ENCODE measurements at regions not wholly inside any gene's neighbourhood (a gene's known extent, or its start where the extent isn't known, plus 50 kb on each side); places are given as distances from the start of the nearest gene placed in this dataset.

GRCh38 chr13:99143904-99144303 is 56.8 kb upstream of the UBAC2 start:
- H3K14ac ChIP-seq (replicated peaks; ENCODE audit: low read depth, low read length), result no peak overlapping the region
- H3K23ac ChIP-seq (ENCODE audit: low read depth, low read length), result no peak overlapping the region
- no peak overlapping the region for H3K4me2 ChIP-seq (ENCODE audit: low read depth, low read length)
- dilution Hi-C loops (cut with HindIII; ENCODE audit: low sequenced_read_pairs, unreplicated experiment) (no loop called here), in situ Hi-C loops (cut with MboI; ENCODE audit: low sequenced_read_pairs) (no loop called here), intact Hi-C loops (cut with micrococcal nuclease) (no loop called here)
- BruUV-seq (replicated peaks), result no TSS peak
- no peaks in the 10 kb centered on the region for H3K9me1 ChIP-seq (ENCODE audit: insufficient read depth, low read length)
- no peak overlapping the region for H2BK120ac ChIP-seq (ENCODE audit: low read depth, low read length)
- no peaks in the 10 kb centered on the region for H3K36me3 ChIP-seq (ENCODE audit: control insufficient read depth, insufficient read depth, low read length)
- no peak for ATAC-seq (ENCODE audit: low read depth)
- H3K4me1 ChIP-seq (ENCODE audit: control insufficient read depth, insufficient read depth, low read length), result no peaks in the 10 kb centered on the region
- no peaks in the 10 kb centered on the region for H4K20me1 ChIP-seq (ENCODE audit: insufficient read depth, low read length)
- no peak overlapping the region for H2AFZ ChIP-seq (replicated peaks; ENCODE audit: low read length, poor library complexity)
- no peak for DNase-seq
- H2BK5ac ChIP-seq (ENCODE audit: low read depth, low read length, poor library complexity, severe bottlenecking), result no peak overlapping the region
- no peak overlapping the region for H3K56ac ChIP-seq (ENCODE audit: extremely low read depth, insufficient read depth, low read length)
- H2BK20ac ChIP-seq (ENCODE audit: low read depth, low read length), result no peak overlapping the region
- H2AK5ac ChIP-seq (ENCODE audit: low read depth, low read length), result no peak overlapping the region
- CTCF ChIA-PET, result interaction anchor here (0.6 kb wide), 2 partner anchors 23 to 110 kb away, joined by 4 to 5 read pairs; no protein-coding TSS in a partner anchor
- H3K27me3 ChIP-seq (ENCODE audit: control insufficient read depth, insufficient read depth, low read length), result peaks cover 10% of the 10 kb centered on the region; the same call in 1 of the 2 replicates
- no peak overlapping the region for H4K8ac ChIP-seq (ENCODE audit: low read depth in 2 of 2, low read length in 2 of 2)
- H3K9ac ChIP-seq (ENCODE audit: low read depth, low read length), result no peak overlapping the region
- POLR2A ChIA-PET (ENCODE audit: unreplicated experiment), result no interaction called here
- H3K4ac ChIP-seq (ENCODE audit: low read depth, low read length), result no peak overlapping the region
- no peak overlapping the region for H2BK15ac ChIP-seq (ENCODE audit: low read depth, low read length)
- TF ChIP-seq FOS (IDR thresholded peaks at IDR 0.05; ENCODE audit: low read depth, low read length), result no peak
- no peak for TF ChIP-seq RFX5 (IDR thresholded peaks at IDR 0.05; ENCODE audit: low read depth, low read length)
- TF ChIP-seq CEBPB (IDR thresholded peaks at IDR 0.05; ENCODE audit: low read depth, low read length), result no peak
- TF ChIP-seq RAD21 (IDR thresholded peaks at IDR 0.05; ENCODE audit: low read length), result no peak
- TF ChIP-seq, protein P1, sequence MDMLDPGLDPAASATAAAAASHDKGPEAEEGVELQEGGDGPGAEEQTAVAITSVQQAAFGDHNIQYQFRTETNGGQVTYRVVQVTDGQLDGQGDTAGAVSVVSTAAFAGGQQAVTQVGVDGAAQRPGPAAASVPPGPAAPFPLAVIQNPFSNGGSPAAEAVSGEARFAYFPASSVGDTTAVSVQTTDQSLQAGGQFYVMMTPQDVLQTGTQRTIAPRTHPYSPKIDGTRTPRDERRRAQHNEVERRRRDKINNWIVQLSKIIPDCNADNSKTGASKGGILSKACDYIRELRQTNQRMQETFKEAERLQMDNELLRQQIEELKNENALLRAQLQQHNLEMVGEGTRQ (IDR thresholded peaks at IDR 0.05; ENCODE audit: low read depth, low read length), result no peak
- no peak for TF ChIP-seq POLR2A (IDR thresholded peaks at IDR 0.05; ENCODE audit: low read depth, low read length)
- no peak for TF ChIP-seq MAFK (IDR thresholded peaks at IDR 0.05; ENCODE audit: low read depth, low read length)
- TF ChIP-seq NFE2L2 (IDR thresholded peaks at IDR 0.05; ENCODE audit: low read depth, low read length), result no peak
- TF ChIP-seq, protein P2, sequence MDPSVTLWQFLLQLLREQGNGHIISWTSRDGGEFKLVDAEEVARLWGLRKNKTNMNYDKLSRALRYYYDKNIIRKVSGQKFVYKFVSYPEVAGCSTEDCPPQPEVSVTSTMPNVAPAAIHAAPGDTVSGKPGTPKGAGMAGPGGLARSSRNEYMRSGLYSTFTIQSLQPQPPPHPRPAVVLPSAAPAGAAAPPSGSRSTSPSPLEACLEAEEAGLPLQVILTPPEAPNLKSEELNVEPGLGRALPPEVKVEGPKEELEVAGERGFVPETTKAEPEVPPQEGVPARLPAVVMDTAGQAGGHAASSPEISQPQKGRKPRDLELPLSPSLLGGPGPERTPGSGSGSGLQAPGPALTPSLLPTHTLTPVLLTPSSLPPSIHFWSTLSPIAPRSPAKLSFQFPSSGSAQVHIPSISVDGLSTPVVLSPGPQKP (IDR thresholded peaks at IDR 0.05; ENCODE audit: borderline replicate concordance, low read depth, low read length), result no peak
- TF ChIP-seq RCOR1 (IDR thresholded peaks at IDR 0.05; ENCODE audit: insufficient replicate concordance, low read length), result no peak
- no peak for TF ChIP-seq SMC3 (IDR thresholded peaks at IDR 0.05; ENCODE audit: low read depth, low read length)
- no peak for TF ChIP-seq BHLHE40 (IDR thresholded peaks at IDR 0.05; ENCODE audit: low read depth, low read length)
- TF ChIP-seq MXI1 (IDR thresholded peaks at IDR 0.05; ENCODE audit: borderline replicate concordance, low read depth, low read length), result no peak
- TF ChIP-seq, protein P3, sequence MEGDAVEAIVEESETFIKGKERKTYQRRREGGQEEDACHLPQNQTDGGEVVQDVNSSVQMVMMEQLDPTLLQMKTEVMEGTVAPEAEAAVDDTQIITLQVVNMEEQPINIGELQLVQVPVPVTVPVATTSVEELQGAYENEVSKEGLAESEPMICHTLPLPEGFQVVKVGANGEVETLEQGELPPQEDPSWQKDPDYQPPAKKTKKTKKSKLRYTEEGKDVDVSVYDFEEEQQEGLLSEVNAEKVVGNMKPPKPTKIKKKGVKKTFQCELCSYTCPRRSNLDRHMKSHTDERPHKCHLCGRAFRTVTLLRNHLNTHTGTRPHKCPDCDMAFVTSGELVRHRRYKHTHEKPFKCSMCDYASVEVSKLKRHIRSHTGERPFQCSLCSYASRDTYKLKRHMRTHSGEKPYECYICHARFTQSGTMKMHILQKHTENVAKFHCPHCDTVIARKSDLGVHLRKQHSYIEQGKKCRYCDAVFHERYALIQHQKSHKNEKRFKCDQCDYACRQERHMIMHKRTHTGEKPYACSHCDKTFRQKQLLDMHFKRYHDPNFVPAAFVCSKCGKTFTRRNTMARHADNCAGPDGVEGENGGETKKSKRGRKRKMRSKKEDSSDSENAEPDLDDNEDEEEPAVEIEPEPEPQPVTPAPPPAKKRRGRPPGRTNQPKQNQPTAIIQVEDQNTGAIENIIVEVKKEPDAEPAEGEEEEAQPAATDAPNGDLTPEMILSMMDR (conservative IDR thresholded peaks at IDR 0.05; ENCODE audit: low read depth, low read length), result no peak
- no peak for TF ChIP-seq CHD1 (IDR thresholded peaks at IDR 0.05; ENCODE audit: low read depth, low read length)
- no peak for TF ChIP-seq MAZ (IDR thresholded peaks at IDR 0.05; ENCODE audit: borderline replicate concordance, low read depth, low read length)
- no peak overlapping the region for H4K5ac ChIP-seq (ENCODE audit: low read depth, low read length)
- H3K4me3 ChIP-seq (ENCODE audit: insufficient read depth, low read depth, low read length), result no peak overlapping the region
- H3K79me1 ChIP-seq (ENCODE audit: low read depth in 1 of 2, low read length in 2 of 2), result no peaks in the 10 kb centered on the region
- no peak overlapping the region for H4K91ac ChIP-seq (ENCODE audit: insufficient read depth, low read depth, low read length)
- no peak overlapping the region for H3K18ac ChIP-seq (ENCODE audit: low read depth, low read length)
- no peak overlapping the region for H3K27ac ChIP-seq (ENCODE audit: insufficient read depth, low read length)
- H2AK9ac ChIP-seq (replicated peaks; ENCODE audit: low read depth, low read length, poor library complexity), result no peak overlapping the region
- peaks cover 3% of the 10 kb centered on the region; the same call in 1 of the 2 replicates for H3K9me3 ChIP-seq (ENCODE audit: control insufficient read depth, insufficient read depth, low read length)
- WGBS, 2 experiments (ENCODE audit: extremely low coverage in 2 of 2, insufficient read length in 1 of 2), result no CpG with 5 or more reads among the region's 4 CpGs
